Glutamatergic neuron (in vitro differentiated cells): ENCODE measurements at regions not wholly inside any gene's neighbourhood (a gene's known extent, or its start where the extent isn't known, plus 50 kb on each side); places are given as distances from the start of the nearest gene placed in this dataset.

ENCODE experiments used
- DNase-seq: peaks from one replicate; pipeline ENCODE4 v3.0.0; 2022
- H3K27ac Mint-ChIP-seq: one replicate; pipeline ENCODE4 v1.8.0; 2020; ENCODE audit warnings: mild to moderate bottlenecking, mixed read lengths, inconsistent platforms; ENCODE audit not compliant: unreplicated experiment
- H3K27me3 Mint-ChIP-seq: one replicate; pipeline ENCODE4 v1.8.0; 2020; ENCODE audit warnings: mild to moderate bottlenecking, moderate library complexity, mixed read lengths, inconsistent platforms; ENCODE audit not compliant: unreplicated experiment
- H3K36me3 Mint-ChIP-seq: one replicate; pipeline ENCODE4 v1.8.0; 2020; ENCODE audit warnings: mild to moderate bottlenecking, mixed read lengths, inconsistent platforms; ENCODE audit not compliant: unreplicated experiment
- H3K4me1 Mint-ChIP-seq: one replicate; pipeline ENCODE4 v1.8.0; 2020; ENCODE audit warnings: mild to moderate bottlenecking, low read depth, mixed read lengths, inconsistent platforms; ENCODE audit not compliant: unreplicated experiment
- H3K4me3 Mint-ChIP-seq: one replicate; pipeline ENCODE4 v1.8.0; 2020; ENCODE audit warnings: mild to moderate bottlenecking, mixed read lengths, inconsistent platforms; ENCODE audit not compliant: unreplicated experiment
- H3K9me3 Mint-ChIP-seq: one replicate; pipeline ENCODE4 v1.8.0; 2020; ENCODE audit warnings: mild to moderate bottlenecking, moderate library complexity, mixed read lengths, inconsistent platforms; ENCODE audit not compliant: unreplicated experiment
- CTCF ChIP-seq: fragments of 200-600 bp; sonication (generic); IDR thresholded peaks from one replicate; pipeline ENCODE4 v1.5.0; 2021; ENCODE audit not compliant: partially characterized antibody, unreplicated experiment

- Mint-ChIP-seq H3K36me3 (peaks cover 3% of the 10 kb centered on the region), H3K4me3 (no peak overlapping the region), H3K27ac (no peak overlapping the region), H3K9me3 (no peaks in the 10 kb centered on the region), H3K4me1 (no peaks in the 10 kb centered on the region), H3K27me3 (no peaks in the 10 kb centered on the region)
- TF ChIP-seq CTCF = no peak
- no peak for DNase-seq
Measured at GRCh38 chr5:68041293-68041692, 174.3 kb upstream of the PIK3R1 start.

GRCh38 chr5:68037546-68037945 is 178.0 kb upstream of the PIK3R1 start:
- Mint-ChIP-seq H3K4me1 (peaks cover 1% of the 10 kb centered on the region), H3K36me3 (no peaks in the 10 kb centered on the region), H3K27ac (no peak overlapping the region), H3K9me3 (peaks cover 4% of the 10 kb centered on the region), H3K4me3 (no peak overlapping the region), H3K27me3 (no peaks in the 10 kb centered on the region)
- no peak for DNase-seq
- TF ChIP-seq CTCF = no peak

- H3K4me1 Mint-ChIP-seq = peaks cover 1% of the 10 kb centered on the region
- no peaks in the 10 kb centered on the region for H3K27me3 Mint-ChIP-seq
- TF ChIP-seq CTCF = no peak
- H3K4me3 Mint-ChIP-seq = no peak overlapping the region
- H3K27ac Mint-ChIP-seq = no peak overlapping the region
- DNase-seq = no peak
- peaks cover 4% of the 10 kb centered on the region for H3K9me3 Mint-ChIP-seq
- peaks cover 5% of the 10 kb centered on the region for H3K36me3 Mint-ChIP-seq
Measured at GRCh38 chr5:68033961-68034571, 181.5 kb upstream of the PIK3R1 start.

GRCh38 chr5:68033029-68033428 is 182.5 kb upstream of the PIK3R1 start:
- Mint-ChIP-seq H3K4me3 (no peak overlapping the region), H3K4me1 (peaks cover 1% of the 10 kb centered on the region), H3K27ac (no peak overlapping the region), H3K9me3 (peaks cover 4% of the 10 kb centered on the region), H3K36me3 (peaks cover 5% of the 10 kb centered on the region), H3K27me3 (no peaks in the 10 kb centered on the region)
- no peak for DNase-seq
- no peak for TF ChIP-seq CTCF

- H3K9me3 Mint-ChIP-seq = peaks cover 4% of the 10 kb centered on the region
- H3K36me3 Mint-ChIP-seq = peaks cover 5% of the 10 kb centered on the region
- peaks cover 1% of the 10 kb centered on the region for H3K4me1 Mint-ChIP-seq
- DNase-seq = no peak
- H3K27ac Mint-ChIP-seq = no peak overlapping the region
- no peak for TF ChIP-seq CTCF
- no peaks in the 10 kb centered on the region for H3K27me3 Mint-ChIP-seq
- no peak overlapping the region for H3K4me3 Mint-ChIP-seq
Measured at GRCh38 chr5:68032216-68032762, 183.3 kb upstream of the PIK3R1 start.
